GM18868 (cell line): ENCODE measurements at regions not wholly inside any gene's neighbourhood (a gene's known extent, or its start where the extent isn't known, plus 50 kb on each side); places are given as distances from the start of the nearest gene placed in this dataset.

Experiments used
- ATAC-seq: cut with Tn5 transposase; IDR thresholded peaks from one replicate; pipeline ENCODE4 v1.9.1; 2021; ENCODE audit warnings: mild to moderate bottlenecking, moderate library complexity; ENCODE audit not compliant: unreplicated experiment

GRCh38 chr4:19455196-19455595, 796.5 kb upstream of the SLIT2 start:
- no peak for ATAC-seq

- no peak for ATAC-seq
These were observed 813.5 kb upstream of the SLIT2 start for GRCh38 chr4:19438233-19438632.

- no peak for ATAC-seq
These were observed 814.7 kb upstream of the SLIT2 start for GRCh38 chr4:19437008-19437407.

- no peak for ATAC-seq
These were observed 822.0 kb upstream of the SLIT2 start for GRCh38 chr4:19429684-19430083.

- no peak for ATAC-seq
These were observed 826.6 kb upstream of the SLIT2 start for GRCh38 chr4:19425146-19425545.

GRCh38 chr4:19417256-19417655, 834.4 kb upstream of the SLIT2 start:
- ATAC-seq, result no peak

- no peak for ATAC-seq
These were observed 835.6 kb upstream of the SLIT2 start for GRCh38 chr4:19416146-19416545.

- no peak for ATAC-seq
These were observed 843.2 kb upstream of the SLIT2 start for GRCh38 chr4:19408490-19408889.

- no peak for ATAC-seq
These were observed 844.9 kb upstream of the SLIT2 start for GRCh38 chr4:19406789-19407188.

- ATAC-seq, result no peak
These were observed 847.8 kb upstream of the SLIT2 start for GRCh38 chr4:19403786-19404370.

- no peak for ATAC-seq
These were observed 849.1 kb upstream of the SLIT2 start for GRCh38 chr4:19402581-19403065.

- ATAC-seq, result no peak
These were observed 850.2 kb upstream of the SLIT2 start for GRCh38 chr4:19401301-19402080.

GRCh38 chr4:19400820-19401219, 850.9 kb upstream of the SLIT2 start:
- no peak for ATAC-seq

- ATAC-seq, result no peak
These were observed 852.7 kb upstream of the SLIT2 start for GRCh38 chr4:19399001-19399400.

- ATAC-seq, result no peak
These were observed 864.9 kb upstream of the SLIT2 start for GRCh38 chr4:19386786-19387185.

GRCh38 chr4:19382993-19383756, 868.5 kb upstream of the SLIT2 start:
- ATAC-seq, result no peak

GRCh38 chr4:19381068-19381467, 870.6 kb upstream of the SLIT2 start:
- no peak for ATAC-seq

- no peak for ATAC-seq
These were observed 871.1 kb upstream of the SLIT2 start for GRCh38 chr4:19380600-19380999.

GRCh38 chr4:19379191-19379708, 872.5 kb upstream of the SLIT2 start:
- no peak for ATAC-seq

- ATAC-seq, result no peak
These were observed 875.8 kb upstream of the SLIT2 start for GRCh38 chr4:19375931-19376330.

GRCh38 chr4:19375136-19375804, 876.4 kb upstream of the SLIT2 start:
- ATAC-seq, result no peak
